Anterior cingulate cortex (tissue), 58 donors: ENCODE measurements at regions not wholly inside any gene's neighbourhood (a gene's known extent, or its start where the extent isn't known, plus 50 kb on each side); places are given as distances from the start of the nearest gene placed in this dataset.

Experiments
- DNase-seq, 58 donors: peaks; one replicate each; lab custom pipeline; 2025; lab: John Stamatoyannopoulos, UW

GRCh38 chr7:36802459-36803135 is 78.3 kb upstream of the AOAH start:
- no peak for DNase-seq

DNA sequence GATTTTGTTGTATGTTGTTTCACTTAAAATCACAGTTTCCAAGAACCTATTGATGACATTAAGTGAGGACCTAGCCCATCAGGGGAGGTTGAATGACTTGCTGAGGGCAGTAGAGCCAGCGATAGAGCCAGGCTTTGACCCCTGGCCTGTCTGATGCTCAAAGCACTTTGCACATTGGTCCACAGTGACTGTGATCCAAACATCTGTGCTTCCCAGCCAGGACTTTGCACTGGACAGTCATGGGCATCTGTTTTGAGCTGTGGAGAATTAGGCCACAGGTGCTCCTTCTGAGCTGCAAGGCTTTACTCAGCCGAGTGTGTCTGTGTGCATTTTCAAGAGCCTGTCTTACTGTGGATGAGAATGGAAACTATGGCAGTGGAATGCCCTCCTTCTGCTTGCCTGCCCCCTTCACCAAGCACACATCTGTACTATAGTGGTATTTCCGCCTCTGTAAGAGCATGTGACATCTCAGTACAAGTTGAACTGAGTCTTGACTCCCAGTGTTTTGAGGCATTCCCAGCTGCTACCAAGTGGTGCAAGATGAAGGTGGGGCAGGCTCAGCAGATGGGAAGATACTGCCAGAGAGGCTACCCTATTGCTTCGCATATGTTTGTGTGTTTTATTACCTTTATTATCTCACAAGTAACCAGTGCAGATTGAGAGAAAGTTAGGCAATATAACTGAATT is 72.7 kb upstream of the AOAH start:
- DNase-seq: no peak

DNA sequence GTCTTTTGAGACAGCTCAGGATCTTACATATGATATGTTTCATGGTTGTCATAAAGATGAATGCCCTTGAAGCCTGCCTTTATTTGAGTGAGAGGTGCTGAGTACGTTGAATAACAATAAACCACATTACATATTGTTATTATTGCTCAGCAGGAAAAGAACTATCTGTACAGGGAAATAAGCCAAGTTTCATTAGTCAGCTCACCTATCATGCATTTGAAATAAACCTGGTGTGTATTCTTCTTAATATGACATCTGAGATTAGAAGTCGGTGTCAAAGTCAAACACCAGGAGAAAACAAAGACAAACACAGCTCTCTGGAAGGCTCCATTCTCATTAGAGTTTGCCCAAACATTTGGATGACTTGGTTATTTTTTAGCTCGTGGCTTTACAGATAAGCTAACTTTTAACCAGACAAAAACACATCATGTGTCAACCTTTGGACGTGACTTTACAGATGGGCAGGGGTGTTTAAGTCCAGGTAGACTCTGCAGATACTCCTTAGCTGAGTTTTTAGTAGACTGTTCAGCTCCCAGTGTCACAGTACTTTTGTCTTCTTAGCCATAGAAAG is 71.2 kb upstream of the AOAH start:
- DNase-seq: no peak

- peak in 2 of 58 donors; percentile 4 to 6 for DNase-seq
These were observed 70.4 kb upstream of the AOAH start for GRCh38 chr7:36794689-36795088.

GRCh38 chr7:36792421-36792820 is 68.1 kb upstream of the AOAH start:
- peak in 1 of 58 donors; percentile 23 for DNase-seq

- DNase-seq: no peak
These were observed 66.1 kb upstream of the AOAH start for GRCh38 chr7:36790311-36790787.

DNA sequence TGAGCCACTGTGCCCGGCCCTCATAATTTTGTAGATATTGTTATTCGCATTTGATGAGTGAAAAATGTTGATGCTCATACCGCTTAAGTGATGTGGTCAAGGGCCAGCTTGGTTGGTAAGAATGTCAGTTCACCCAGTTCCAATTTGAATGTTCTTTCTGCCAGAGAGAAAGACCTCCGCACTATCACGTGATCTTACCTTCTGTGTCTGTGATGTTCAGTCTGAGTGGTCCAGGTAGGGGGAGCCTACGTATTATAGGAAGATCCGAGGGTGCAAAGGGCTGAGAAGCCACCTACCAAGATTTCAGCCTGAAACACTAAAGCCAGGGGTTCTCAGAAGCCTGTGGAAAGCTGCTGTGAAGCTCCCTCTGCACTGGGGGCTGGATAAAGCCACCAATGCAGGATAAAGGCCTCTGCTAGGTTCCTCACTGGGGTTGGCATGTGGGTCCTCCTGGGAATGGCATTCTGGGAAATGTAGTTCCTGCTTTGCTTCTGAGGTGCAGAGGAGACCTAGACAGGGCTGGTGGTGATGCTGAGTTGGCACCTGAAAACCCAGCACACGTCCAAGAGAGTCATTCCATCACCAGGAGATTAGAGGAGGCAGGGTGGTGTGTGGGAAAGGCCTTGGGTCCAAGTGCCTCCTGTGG is 64.7 kb upstream of the AOAH start:
- no peak for DNase-seq

DNA sequence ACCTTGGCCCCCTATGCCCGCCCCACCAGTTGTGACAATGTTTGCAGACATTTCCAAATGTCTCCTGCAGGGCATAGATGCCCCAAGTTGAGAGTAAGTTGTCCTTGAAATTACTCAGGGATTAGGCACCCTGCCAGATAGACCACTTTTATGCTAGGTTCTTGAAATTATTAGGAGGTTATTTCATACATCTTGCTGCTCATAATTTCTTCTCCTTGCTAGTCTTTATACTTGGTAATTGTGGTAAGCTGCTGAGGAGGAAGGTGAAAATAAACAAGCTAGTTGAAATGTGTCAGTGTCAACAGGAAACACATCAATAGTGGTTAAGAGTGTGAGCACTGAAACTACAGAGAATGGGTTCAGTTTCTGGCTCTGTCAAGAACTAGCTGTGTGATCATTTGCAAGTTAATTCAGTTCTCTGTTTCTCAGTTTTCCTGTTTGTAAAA is 63.7 kb upstream of the AOAH start:
- no peak for DNase-seq

- peak in 10 of 58 donors; percentile 2 to 47 (median 22) for DNase-seq
These were observed 61.0 kb upstream of the AOAH start for GRCh38 chr7:36784991-36785940.

GRCh38 chr7:36781011-36781738 is 56.9 kb upstream of the AOAH start:
- no peak for DNase-seq

DNA sequence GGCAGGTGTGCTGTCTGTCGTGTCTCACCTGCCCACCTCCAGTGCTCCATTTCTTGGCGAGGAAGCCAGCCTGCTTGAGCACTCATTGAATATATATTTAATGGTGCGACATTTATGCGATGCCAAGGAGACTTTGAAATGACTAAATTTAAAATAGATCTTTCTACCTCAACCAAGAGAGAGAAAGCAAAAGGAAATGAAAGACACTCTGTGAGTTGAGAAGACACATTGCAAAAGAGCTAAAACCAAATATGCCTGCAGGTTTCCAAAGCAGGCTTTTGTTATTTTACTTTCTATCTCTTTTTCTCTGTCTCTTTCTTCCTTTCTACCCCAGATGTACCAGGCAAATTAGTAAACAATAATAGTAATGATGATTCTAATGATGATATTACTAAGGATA is 53.6 kb upstream of the AOAH start:
- no peak for DNase-seq

DNA sequence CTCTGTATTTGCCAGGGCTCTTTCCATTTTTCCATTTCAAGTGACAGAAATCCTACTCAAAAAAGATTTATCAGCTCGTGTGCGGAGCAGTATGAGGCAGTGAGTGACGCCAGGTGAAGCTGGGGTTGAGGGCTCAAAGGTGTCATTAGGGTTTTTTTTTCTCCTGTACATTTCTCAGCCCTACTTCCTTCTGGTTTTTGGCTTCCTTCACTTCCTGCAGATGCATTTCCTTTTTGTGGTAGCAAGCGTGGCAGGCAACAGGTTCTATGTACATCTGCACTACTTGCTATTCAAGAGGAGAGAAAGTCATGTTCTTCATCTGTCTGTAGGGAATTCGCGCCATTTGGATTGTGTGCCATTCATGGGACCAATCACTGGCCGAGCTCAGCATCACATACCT is 52.8 kb upstream of the AOAH start:
- no peak for DNase-seq

- no peak for DNase-seq
These were observed 51.4 kb upstream of the AOAH start for GRCh38 chr7:36775676-36776075.

DNA sequence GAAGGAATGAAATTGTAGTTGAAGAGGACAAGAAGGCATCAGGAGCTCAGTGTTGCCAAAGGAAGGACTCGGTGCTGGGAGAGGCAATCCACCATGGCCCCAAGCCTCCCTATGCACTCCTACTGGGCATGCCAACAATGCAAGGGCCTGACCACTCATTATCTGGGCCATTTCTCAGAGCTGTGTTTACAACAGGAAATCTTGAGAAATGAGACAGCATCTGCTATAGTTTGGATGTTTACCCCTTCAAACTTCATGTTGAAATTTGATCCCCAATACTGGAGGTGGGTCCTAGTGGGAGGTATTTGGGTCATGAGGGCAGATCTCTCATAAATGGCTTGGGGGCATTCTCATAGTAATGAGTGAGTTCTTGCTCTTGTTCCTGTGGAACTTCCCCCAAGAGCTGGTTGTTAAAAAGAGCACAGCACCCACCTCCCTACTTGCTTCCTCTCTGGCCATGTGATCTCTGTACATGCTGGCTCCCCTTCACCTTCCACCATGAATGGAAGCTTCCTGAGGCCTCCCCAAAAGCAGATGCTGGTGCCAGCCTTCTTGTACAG is 50.8 kb upstream of the AOAH start:
- no peak for DNase-seq
